D721Med (cell line): ENCODE measurements at regions not wholly inside any gene's neighbourhood (a gene's known extent, or its start where the extent isn't known, plus 50 kb on each side); places are given as distances from the start of the nearest gene placed in this dataset.
"Not testable (repeated sequence)": the region's sequence is repeated elsewhere in the genome, so short reads cannot be mapped to it uniquely, and the experiment has no call there.

Experiments
- DNase-seq: peaks from one replicate; pipeline ENCODE4 v3.0.0; 2011; ENCODE audit warnings: low spot score; ENCODE audit not compliant: insufficient read length
- FAIRE-seq: peaks from 2 replicates; lab custom pipeline; 2011; peaks lifted over from hg19 to GRCh38; lab: Jason Lieb, UNC
- CTCF ChIP-seq: IDR thresholded peaks from 2 replicates; pipeline ENCODE4 v1.5.1; 2012; ENCODE audit warnings: mild to moderate bottlenecking, control low read depth; ENCODE audit not compliant: insufficient read depth; ENCODE audit errors: missing control alignments

- FAIRE-seq (no peak), DNase-seq (no peak)
- no peak for TF ChIP-seq CTCF
Observed at GRCh38 chrX:47302396-47302795, 68.0 kb upstream of the ZNF157 start.

GRCh38 chrX:47306471-47307023 lies 63.8 kb upstream of the ZNF157 start:
- not testable (repeated sequence) for DNase-seq, FAIRE-seq

- no peak for DNase-seq
- no peak for FAIRE-seq
- peak; percentile 34 for TF ChIP-seq CTCF
Observed at GRCh38 chrX:47311932-47312774, 58.2 kb upstream of the ZNF157 start.

- TF ChIP-seq CTCF, result no peak
- no peak for FAIRE-seq
- DNase-seq, result no peak
Observed at GRCh38 chrX:47313056-47313455, 57.3 kb upstream of the ZNF157 start.

GRCh38 chrX:47316276-47317025 lies 53.9 kb upstream of the ZNF157 start:
- FAIRE-seq (no peak), DNase-seq (no peak)
- no peak for TF ChIP-seq CTCF
